Esophagus mucosa (tissue), 1 donor: ENCODE measurements at regions not wholly inside any gene's neighbourhood (a gene's known extent, or its start where the extent isn't known, plus 50 kb on each side); places are given as distances from the start of the nearest gene placed in this dataset.

Experiments used
- ATAC-seq: fragments of 200-7000 bp; cut with Tn5 transposase; one replicate; pipeline ENCODE4 v1.9.1; 2020
- donor health status: DM: yes; HTN: yes; CAD: no.

DNA sequence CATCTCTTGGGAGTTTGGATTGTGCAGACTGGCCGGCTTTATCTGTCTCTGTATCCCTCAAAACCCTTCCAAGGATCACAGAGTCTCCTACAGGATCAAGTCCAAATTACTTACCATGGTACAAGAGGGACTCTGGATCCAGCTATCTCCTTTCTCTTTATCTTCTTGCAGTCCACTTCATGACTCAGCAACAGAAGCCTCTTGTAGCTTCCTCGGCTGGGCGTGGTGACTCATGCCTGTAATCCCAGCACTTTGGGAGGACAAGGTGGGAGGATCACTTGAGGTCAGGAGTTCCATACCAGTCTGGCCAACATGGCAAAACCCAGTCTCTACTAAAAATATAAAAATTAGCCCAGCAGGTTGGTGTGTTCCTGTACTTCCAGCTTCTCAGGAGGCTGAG lies 189.7 kb downstream of the BCAT1 start:
- no peak for ATAC-seq

DNA sequence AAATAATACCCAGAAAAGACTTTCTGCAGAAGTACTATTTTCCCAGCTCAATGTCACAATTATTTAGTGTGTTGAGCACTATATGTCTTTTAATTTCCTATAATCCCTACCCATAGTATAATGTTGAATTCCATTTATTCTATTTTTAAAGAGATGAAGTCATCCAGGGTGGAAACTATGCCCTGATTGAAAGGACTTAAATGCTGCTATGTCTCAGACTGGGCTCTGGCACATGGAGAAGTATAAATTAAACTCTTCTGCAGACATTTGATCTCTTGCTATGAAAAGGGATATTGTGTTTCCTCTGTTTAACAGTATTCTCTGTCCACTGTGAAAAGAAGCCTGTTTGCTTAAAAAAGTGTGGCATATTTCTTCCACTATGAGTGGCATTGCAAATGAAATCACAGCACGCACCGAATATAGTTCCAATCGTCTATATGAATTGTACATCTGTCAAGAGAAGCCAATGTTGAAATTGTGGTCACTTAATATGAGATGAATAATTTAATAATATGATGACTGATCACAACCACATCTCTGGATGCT lies 192.3 kb downstream of the BCAT1 start:
- ATAC-seq, result no peak

DNA sequence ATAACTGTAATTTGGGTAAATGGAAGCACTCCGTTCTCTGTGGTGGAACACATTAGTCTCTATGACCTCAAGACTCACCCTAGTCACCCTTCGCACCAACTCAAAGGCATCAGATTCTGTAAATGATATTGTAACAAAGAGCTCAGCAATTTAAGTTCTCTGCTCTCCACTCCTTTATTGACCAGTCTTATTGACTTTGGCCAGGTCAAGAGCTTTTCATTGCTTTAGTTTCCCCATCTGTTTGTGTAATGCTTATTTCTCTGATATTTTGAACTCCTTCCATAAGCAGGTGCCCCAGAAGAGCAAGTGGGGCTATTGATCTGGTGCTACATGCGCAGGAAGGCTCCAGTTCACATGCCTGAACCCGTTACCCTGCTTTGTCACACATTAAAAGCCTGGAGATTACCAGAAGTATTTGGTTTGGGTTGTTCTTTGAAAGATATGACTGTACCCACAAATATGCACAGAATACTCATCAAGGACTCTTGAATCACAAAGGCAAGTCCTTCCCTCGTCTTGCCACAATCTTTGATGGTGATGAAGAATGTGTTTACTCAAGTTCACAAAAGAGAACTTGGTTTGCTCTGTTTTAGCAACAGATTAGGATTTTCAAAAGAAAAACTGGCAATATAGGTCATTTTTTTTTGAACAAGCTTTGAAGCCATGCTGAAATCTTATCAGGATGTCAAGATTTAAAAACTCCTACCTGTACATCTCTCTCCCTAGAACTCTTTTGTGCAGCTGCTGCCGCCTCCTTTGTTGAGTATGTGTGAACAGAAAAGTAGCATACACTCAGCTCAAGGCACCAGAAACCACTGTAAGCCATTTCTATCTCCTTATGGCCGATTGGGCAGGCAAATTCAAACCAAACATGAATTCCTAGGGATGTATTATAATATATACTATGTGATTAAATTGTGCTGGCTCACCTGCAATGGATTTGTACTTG lies 193.9 kb downstream of the BCAT1 start:
- ATAC-seq, result peak; percentile 95

DNA sequence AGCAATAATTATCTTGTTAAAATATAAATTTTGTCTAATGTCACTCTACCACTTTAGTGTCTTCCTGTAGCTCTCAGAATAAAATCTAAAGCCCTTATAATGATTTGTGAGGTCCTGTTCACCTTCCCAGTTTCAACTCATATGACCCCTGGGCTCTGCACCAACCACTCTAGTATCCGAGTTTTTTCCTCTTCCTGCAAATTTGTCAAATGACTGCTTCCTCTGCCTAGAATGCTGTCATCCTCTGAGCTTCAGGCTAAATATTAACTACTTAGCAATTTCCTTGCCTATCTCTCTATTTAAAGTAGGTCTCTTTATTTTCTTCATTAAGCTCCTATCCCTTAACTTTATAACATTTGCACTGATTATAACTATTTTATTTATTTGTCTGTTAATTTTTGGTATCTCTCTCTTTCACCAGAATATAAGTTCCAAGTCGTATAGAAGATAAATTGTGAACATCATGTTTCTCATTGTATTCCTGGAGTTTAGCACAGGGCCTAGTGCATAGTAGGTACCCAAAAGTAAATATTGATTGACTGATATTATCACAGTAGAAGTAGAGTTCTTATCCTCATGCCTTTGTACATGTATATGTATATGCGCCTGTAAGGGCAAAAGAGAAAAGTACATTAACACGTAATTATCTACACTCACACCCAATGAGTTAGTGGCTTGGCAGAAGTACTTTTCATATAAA lies 196.0 kb downstream of the BCAT1 start:
- ATAC-seq, result no peak

DNA sequence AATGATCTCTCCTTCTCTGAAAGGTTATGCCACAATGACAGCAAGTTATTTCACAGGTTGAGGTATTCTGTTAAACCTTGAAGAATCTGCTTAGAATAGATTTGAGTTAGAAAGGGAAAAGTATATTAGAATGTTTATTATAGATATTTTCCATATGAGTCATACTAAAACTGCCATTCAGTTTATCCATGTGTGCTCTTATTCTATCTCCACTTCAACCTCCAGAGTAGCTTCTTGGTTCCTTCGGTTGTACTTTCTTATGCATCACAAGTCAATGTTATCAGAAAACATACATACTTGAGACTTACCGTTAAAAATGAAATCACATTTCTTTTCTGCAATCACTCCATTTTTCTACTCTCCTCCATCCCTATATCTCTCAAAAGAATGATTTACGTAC lies 197.7 kb downstream of the BCAT1 start:
- no peak for ATAC-seq

DNA sequence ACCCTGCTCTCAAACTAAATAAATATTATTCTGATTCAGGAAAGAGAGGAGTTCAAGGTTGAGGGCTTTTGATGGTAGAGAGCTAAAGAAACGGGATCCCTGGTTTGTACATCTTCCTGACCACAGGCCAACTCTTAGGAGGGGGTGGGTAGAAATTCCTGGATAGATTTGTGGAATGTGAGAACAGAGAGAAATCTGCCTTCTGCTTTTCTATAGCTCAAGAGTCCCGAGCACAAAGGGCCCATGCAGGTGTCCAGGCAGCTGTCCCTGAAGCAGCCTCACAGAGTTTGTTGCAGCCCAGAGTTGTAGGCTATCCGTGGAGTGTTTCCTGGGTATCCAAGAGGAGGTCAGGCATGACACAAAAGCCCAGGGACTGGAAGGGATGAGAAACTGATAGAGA lies 198.6 kb downstream of the BCAT1 start:
- ATAC-seq, result no peak

DNA sequence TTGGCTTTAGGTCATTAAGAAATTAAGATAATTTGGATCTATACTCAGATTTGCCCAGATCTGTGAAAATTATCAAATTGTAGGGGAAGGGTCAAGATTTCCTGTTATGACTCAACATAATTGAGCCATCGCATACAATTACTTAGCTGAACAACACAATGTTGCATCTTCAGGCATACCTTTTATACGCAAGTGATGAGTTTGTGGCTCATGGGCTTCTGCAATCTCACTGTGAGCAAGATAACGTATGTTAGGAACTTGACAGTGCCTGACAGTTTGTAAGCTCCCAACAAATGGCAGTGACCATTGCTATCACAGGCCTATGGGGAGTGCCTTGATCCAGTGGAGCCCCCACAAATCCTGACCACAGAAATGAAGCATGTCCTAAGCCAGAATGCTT lies 199.7 kb downstream of the BCAT1 start:
- ATAC-seq, result no peak

DNA sequence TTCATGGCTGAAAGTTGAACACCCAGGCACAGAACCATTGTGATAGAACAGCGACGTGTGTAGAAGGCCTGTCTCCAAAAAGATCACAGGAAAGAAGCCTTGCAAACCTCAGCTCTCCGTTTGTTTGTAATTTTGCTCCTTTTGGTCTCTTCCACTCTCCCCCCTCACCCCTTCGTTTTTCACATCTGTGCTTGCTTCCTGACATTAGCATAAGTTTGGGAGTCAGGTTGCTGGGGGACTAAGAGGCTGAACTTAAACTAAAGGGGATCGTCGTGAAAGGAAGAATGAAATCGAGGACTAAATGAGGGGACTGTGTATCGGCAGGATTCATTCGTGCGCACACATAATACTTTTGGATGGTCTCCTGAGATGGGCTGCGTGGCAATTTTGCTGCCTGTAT lies 200.6 kb downstream of the BCAT1 start:
- ATAC-seq, result no peak

DNA sequence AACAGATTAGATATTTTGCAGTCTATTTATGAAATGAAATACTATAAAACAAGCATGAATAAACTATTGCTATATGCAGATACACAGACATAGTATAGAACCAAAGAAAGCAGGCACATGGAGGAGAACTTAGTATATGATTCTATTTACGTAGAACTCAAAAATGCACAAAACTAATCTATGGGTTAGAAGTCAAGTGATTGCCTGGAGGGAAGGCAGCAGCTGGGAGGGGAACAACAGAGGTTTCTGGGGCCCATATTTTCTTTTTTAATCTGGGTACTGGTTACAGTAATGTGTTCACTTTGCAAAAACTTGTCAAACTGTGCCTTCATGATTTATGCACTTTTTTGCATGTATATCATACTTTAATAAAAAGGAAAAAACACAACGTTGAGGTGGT lies 202.0 kb downstream of the BCAT1 start:
- ATAC-seq, result no peak

DNA sequence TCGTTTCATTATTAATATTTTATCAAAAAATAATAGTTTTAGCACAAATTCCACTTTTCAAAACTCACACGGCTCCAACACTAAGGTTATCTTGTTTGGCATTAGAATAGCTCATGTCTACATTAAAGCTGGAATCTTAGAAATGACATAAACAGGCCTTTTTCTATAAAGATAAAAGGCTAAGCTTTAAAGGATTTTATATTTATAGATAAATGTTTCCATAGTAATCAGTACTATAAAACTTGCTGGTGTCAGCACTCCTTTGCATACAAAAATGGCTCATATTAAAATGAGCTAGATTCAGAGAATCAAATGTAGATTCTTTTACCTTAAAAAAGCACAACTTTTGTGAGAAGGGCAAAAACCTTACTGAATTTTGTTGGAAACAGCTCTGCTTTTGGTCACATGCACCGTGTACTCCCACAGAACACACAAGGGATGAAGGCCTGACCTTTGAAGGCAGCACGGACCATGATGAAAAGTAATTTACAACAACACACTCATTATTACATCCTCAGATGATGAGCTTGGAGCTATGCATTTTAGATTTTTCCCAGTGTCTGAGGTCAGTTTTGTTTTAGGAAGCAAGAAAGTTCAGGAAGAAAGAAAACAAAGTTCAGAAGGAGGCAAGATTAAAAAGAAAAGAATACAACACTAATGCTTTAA lies 202.8 kb downstream of the BCAT1 start:
- ATAC-seq, result no peak

DNA sequence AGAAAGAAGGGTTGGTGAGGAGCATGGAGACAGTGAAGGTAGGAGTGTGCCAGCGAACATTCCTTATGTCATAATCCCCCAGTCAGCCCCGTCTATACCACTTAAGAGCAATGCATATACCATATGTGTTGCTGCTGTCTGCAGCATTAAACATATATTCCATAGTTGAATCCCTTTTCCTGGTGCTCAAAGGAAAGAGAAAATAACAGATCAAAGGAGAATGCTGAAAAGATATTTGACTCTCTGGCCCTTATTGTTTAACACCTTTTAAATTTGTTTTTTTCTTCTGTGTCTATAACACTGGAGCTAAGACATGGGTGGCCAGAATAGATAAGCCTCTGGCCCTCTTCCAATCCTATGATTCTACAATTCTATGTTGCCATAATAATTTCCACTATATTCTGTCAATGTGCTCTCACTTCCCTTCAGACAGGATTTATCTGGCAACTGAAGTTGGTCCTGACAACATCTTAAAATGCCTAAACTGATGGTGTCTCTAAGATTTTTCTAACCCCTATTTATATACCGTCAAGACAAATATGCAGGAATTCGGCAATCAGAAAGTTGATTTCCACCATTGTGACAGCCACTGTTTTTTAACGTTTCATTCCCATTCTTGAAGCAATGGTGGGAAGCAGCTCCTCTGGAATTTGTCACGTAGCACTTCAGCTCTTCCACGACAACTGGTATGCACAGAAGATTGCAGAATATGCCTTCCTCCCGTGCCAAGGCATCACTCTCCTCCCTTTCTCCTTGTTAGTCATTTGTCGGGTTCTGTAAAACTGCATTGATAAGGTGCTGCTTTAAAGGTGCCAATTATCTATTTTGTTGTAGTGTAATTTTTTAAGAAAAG lies 204.7 kb downstream of the BCAT1 start:
- ATAC-seq, result no peak

DNA sequence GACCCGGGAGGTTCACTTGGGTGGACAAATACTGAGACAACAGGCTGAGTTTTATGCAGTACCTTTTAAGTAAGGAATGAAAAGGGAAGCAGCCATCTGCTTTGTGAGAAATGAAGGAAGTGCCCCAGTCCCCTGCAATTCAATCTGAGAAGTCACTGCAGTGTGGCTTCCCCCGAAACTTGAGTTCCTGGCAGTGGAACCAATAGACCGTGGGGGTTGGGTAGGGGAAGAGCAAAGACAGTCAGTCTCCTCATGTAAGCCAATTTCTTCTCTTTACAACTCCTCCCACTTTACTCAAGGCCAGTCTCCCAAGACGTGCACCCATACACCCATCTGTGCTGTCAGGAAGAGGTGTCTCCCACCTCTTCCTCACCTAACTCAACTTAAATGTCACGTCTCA lies 206.5 kb downstream of the BCAT1 start:
- ATAC-seq, result peak; percentile 22

DNA sequence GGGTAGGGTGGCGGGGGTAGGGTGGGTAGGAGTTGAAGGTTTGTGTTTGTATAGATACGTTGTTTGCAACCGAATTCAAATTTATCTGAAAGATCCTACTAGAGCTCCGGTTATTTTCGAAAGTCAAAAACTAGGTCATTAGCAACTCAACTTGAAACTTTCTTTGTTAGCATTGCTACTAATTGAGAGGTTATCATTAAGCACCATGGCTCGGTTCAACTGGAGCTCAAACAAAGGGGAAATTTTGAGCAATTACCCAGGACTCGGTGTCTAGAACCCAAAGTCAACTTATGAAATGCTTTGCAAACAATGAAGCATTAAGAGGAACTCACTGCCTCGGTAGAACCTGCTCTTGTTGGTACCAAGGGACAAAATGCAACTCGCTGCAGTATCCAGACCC lies 207.7 kb downstream of the BCAT1 start:
- ATAC-seq, result no peak

DNA sequence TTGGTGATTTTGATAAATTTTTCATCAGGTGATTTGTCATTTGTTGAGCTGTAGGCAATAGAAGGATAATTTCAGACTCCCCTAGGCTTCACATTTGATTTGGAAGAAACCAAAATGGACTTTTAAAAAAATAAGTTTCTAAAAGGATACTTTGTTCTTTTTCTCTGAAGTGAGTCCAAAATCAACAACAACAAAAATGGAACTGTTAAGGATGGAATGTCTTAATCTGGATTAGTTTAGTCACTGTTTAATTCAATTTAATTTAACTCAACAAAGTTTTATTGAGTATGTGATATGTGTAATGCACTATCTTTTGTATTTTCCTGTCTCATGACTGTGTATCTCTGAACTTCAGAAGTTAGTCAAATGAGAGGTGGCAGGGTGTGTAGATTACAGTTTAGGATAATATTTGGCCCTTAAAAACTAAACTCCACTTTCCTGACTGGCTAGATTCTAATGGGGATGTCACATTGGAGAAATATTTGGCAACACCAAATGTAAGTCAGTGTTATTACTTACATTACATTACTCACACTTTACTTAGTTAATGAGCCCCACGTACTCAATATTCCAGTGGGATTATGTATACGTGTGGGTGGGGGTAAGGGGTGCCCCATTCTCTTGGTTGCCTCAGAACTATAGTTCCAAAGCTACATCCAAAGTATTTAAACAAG lies 209.7 kb downstream of the BCAT1 start:
- ATAC-seq, result no peak

DNA sequence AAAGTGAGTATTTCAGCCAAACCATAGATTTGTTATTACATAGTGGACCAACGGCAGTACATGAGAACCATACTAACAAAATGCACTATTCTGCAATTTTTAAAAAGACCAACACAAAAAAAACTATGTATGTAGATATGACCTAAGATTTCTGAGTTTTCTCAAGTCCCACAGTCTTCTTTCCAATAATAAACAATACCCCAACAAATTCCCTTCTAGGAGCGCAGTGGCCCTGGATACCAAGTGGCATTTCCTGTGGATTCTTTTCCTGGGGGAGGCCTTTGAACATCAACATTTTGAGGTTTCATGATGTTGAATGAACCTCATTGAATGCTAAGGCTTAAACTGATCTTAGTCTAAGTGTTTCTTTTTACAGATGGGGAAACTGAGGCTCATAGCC lies 210.5 kb downstream of the BCAT1 start:
- ATAC-seq, result no peak

DNA sequence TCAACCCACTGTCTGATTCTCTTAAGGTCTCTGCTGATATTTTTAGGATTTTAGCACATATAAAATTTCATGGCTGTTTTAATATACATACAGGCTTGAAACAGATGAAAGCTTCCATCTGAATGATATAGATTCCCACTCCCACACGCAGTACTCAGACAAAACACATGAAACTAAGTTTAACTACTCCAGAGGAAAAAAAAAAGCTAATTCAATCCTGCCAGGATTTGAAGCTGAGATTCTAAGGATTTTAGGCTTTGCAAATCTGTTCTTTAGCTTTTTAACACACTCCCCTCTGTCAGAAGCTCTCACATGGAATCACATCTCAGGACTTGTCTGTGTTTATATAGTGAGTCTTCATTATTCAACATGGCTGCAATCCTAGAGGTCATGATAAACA lies 217.3 kb downstream of the BCAT1 start:
- ATAC-seq, result no peak

DNA sequence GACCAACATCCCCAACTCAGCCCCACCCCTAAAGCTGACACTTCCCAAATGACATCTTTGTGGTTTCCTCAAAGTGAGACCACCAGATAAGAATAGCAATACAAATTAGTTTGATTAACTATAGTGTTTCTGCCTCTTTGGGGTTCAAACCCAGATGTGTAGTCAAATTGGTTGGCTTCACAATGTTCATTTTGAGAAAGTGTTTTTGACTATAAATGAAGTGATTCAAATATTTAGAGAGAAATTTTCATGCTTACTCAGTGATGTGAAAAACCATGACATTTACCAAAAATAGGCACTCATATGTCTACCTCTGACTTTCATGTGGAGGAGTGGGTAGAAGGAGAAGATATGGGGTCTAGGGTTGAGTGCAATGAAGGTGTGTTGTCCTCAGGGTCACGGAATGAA lies 218.4 kb downstream of the BCAT1 start:
- ATAC-seq, result no peak

DNA sequence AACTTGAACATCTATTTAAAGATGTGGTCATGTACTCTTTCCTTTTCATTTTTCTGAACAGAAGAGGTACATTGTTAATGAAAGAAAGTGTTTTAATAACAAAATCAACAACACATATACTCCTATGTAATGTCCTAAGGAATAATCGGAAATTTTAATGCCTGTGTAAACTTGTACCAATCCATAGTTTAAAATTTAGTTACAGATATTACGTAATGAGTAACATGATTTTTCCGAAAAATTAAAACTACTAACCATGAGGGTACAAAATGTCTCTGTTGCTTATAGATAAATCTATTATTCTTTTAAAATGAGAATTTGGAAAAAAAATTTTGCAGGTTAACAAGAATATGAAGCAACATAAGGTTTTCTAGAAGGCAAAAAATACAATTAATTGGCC lies 220.1 kb downstream of the BCAT1 start:
- no peak for ATAC-seq

DNA sequence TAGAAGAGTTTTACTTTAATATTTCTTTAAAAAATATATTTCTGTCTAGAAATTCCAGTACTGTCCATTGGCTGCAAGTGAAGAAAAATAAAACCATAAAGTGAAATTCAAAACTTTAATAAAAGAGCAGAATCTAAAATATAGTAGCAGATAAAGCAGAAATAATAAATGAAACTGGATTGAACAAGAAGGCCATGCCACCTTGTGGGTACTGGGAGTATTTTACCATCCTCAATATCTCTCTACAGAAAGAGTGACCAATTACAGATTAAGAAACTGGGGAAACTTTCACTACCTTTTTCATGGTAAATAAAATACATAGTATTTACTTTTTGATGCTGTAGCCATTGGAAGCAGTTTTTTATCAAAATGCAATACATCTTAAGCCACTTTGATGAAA lies 220.5 kb downstream of the BCAT1 start:
- ATAC-seq, result no peak

DNA sequence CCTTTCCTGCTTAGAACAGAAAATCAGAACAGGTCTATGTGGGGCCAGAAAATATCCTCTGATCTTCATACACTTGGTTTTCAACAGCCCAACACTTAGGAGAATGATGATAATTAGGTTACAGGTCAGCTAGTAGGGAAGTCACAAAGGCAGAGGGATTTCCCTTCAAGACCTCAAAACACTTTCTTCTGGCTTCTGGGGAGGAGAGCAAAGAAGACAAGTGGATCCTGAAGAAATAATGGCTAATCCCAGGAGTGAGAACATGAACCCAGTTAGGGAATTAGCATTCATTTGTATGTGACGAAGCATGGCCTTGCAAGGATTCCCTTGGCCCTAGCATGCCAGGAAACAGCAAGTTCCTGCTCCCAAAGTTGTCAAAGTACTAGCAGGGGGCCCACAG lies 223.3 kb downstream of the BCAT1 start:
- no peak for ATAC-seq

DNA sequence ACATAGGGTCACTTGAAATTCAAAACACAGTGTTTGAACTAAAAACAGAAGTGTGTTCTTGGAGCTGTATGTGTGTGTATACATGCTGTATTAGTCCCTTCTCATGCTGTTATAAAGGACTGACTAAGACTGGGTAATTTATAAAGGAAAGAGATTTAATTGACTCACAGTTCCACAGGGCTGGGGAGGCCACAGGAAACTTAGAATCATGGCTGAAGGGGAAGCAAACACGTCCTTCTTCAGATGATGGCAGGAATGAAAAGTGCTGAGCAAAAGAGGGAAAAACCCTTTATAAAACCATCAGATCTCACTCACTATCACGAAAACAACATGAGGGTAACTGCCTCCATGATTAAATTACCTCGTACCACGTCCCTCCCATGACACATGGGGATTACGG lies 224.1 kb downstream of the BCAT1 start:
- no peak for ATAC-seq

DNA sequence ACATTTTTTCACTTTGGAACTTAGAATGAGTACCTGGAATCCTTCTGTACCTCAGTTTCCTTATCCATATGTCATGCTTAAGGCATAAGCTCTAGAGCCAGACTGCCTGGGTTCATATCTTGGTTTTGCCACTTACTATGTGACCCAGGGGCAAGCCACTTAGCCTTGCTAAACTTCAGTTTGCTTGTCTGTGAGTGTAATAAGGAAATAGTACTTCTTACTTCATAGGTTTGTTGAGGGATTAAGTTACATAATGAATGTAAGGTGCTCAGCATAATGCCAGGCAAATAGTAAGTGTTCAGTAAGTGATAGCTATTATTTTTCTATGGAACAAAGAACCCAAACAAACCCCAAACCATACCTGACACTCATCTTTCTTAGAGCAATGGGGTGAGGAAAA lies 225.1 kb downstream of the BCAT1 start:
- no peak for ATAC-seq
